ENCODE measurements at regions not wholly inside any gene's neighbourhood (a gene's known extent, or its start where the extent isn't known, plus 50 kb on each side); places are given as distances from the start of the nearest gene placed in this dataset.

DNA sequence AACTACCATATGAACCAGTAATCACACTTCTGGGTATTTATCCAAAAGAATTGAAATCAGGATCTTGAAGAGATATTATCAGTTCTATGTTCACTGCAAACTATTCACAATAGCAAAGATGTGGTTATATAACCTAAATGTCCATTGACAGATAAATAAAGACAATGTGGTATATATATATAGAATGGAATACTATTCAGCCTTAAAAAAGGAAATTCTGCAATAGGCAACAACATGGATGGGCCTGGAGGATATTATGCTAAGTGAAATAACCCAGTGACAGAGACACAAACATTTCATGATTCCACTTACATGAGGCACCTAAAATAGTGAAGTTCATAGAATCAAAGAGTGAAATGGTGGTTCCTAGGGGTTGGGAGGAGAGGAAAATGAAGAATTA, 90.6 kb upstream of the CDK1 start:
- no peak overlapping the region for H3K9ac ChIP-seq
- no peak overlapping the region for H3K27ac ChIP-seq
- no peaks in the 10 kb centered on the region for H3K4me1 ChIP-seq
- H3K79me2 ChIP-seq = no peaks in the 10 kb centered on the region
- no peaks in the 10 kb centered on the region for H3K36me3 ChIP-seq (ENCODE audit: control insufficient read depth, insufficient read depth, low read length)
- H2AFZ ChIP-seq = no peak overlapping the region
- H3K9me3 ChIP-seq (ENCODE audit: control insufficient read depth, low read length) = no peaks in the 10 kb centered on the region
- no peak overlapping the region for H3K4me3 ChIP-seq (ENCODE audit: low read depth, low read length)
- no peak for TF ChIP-seq CTCF (IDR thresholded peaks at IDR 0.05)
- H3K4me2 ChIP-seq (ENCODE audit: low read length) = no peak overlapping the region
- no peaks in the 10 kb centered on the region for H3K27me3 ChIP-seq (ENCODE audit: control insufficient read depth, insufficient read depth, low read length)

DNA sequence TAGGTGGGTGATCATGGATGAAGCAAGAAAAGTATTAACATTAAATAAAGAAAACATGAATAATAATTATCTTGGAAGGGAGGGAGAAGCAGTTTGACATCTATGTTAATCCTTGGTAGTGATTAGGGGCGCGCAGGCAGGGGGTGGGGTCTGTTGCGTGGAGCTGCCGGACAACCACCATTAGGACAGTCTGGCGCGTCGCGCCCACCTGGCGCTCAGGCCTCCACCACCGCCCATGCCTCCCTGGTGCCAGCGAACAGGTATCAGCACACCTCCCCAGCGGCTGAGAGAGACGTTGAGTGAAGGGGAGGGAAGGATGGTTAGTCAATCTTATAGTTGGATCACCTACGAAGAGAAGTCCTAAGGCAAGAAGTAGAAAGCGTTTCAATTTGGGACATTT, 94.2 kb upstream of the CDK1 start:
- no peak overlapping the region for H3K27ac ChIP-seq
- no peaks in the 10 kb centered on the region for H3K4me1 ChIP-seq
- no peak overlapping the region for H3K4me2 ChIP-seq (ENCODE audit: low read length)
- no peak overlapping the region for H3K9ac ChIP-seq
- H3K79me2 ChIP-seq = peaks cover 2% of the 10 kb centered on the region
- H2AFZ ChIP-seq = no peak overlapping the region
- no peak for TF ChIP-seq CTCF (IDR thresholded peaks at IDR 0.05)
- no peaks in the 10 kb centered on the region for H3K27me3 ChIP-seq (ENCODE audit: control insufficient read depth, insufficient read depth, low read length)
- H3K9me3 ChIP-seq (ENCODE audit: control insufficient read depth, low read length) = no peaks in the 10 kb centered on the region
- H3K4me3 ChIP-seq (ENCODE audit: low read depth, low read length) = no peak overlapping the region
- H3K36me3 ChIP-seq (ENCODE audit: control insufficient read depth, insufficient read depth, low read length) = no peaks in the 10 kb centered on the region

GRCh38 chr10:60681103-60681502, 97.2 kb upstream of the CDK1 start:
- H3K9me3 ChIP-seq (ENCODE audit: control insufficient read depth, low read length) = no peaks in the 10 kb centered on the region
- no peaks in the 10 kb centered on the region for H3K27me3 ChIP-seq (ENCODE audit: control insufficient read depth, insufficient read depth, low read length)
- no peak overlapping the region for H3K9ac ChIP-seq
- H3K27ac ChIP-seq = no peak overlapping the region
- no peak overlapping the region for H3K4me2 ChIP-seq (ENCODE audit: low read length)
- no peak for TF ChIP-seq CTCF (IDR thresholded peaks at IDR 0.05)
- H3K79me2 ChIP-seq = peaks cover 2% of the 10 kb centered on the region
- H3K4me1 ChIP-seq = no peaks in the 10 kb centered on the region
- H2AFZ ChIP-seq = no peak overlapping the region
- H3K4me3 ChIP-seq (ENCODE audit: low read depth, low read length) = no peak overlapping the region
- H3K36me3 ChIP-seq (ENCODE audit: control insufficient read depth, insufficient read depth, low read length) = no peaks in the 10 kb centered on the region

GRCh38 chr10:60679388-60679990, 98.8 kb upstream of the CDK1 start:
- TF ChIP-seq CTCF (IDR thresholded peaks at IDR 0.05) = no peak

DNA sequence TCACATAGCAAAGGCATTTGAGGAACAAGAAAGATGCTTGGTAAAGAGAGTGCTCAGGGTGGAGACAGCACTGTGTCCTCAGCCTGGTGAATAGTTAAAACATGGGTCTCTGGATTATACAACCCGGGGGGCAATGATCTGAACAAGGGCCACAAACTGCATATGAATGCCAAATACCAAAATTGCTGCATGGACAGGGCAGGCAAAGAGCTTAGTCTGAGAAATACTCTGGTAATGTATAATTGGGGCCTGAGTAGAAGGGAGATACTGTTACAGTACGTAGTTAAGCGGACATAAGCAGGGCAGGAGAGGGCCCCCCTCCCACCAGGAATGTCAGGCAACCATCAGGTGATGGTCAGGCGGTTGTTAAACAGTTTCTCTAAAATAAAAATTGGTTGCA, 99.3 kb upstream of the CDK1 start:
- H3K9me3 ChIP-seq (ENCODE audit: control insufficient read depth, low read length) = no peaks in the 10 kb centered on the region
- no peaks in the 10 kb centered on the region for H3K4me1 ChIP-seq
- H3K4me2 ChIP-seq (ENCODE audit: low read length) = no peak overlapping the region
- H3K27me3 ChIP-seq (ENCODE audit: control insufficient read depth, insufficient read depth, low read length) = no peaks in the 10 kb centered on the region
- no peaks in the 10 kb centered on the region for H3K36me3 ChIP-seq (ENCODE audit: control insufficient read depth, insufficient read depth, low read length)
- no peak for TF ChIP-seq CTCF (IDR thresholded peaks at IDR 0.05)
- H3K27ac ChIP-seq = no peak overlapping the region
- H2AFZ ChIP-seq = no peak overlapping the region
- H3K79me2 ChIP-seq = peaks cover 2% of the 10 kb centered on the region
- H3K9ac ChIP-seq = no peak overlapping the region
- no peak overlapping the region for H3K4me3 ChIP-seq (ENCODE audit: low read depth, low read length)

More at GRCh38 chr10:60679388-60679990, 98.8 kb upstream of the CDK1 start:
- Histone ChIP-seq H3K4me1 (no peaks in the 10 kb centered on the region), H3K9me3 (ENCODE audit: control insufficient read depth, low read length) (no peaks in the 10 kb centered on the region), H3K4me2 (ENCODE audit: low read length) (no peak overlapping the region), H3K36me3 (ENCODE audit: control insufficient read depth, insufficient read depth, low read length) (no peaks in the 10 kb centered on the region), H3K27ac (no peak overlapping the region), H3K27me3 (ENCODE audit: control insufficient read depth, insufficient read depth, low read length) (no peaks in the 10 kb centered on the region), H3K4me3 (ENCODE audit: low read depth, low read length) (no peak overlapping the region), H3K9ac (no peak overlapping the region), H2AFZ (no peak overlapping the region), H3K79me2 (peaks cover 2% of the 10 kb centered on the region)
